ENCODE measurements at regions not wholly inside any gene's neighbourhood (a gene's known extent, or its start where the extent isn't known, plus 50 kb on each side); places are given as distances from the start of the nearest gene placed in this dataset.

GRCh38 chr18:75533950-75534349 is 106.4 kb upstream of the SMIM21 start (continued):
- TF ChIP-seq, protein P1, sequence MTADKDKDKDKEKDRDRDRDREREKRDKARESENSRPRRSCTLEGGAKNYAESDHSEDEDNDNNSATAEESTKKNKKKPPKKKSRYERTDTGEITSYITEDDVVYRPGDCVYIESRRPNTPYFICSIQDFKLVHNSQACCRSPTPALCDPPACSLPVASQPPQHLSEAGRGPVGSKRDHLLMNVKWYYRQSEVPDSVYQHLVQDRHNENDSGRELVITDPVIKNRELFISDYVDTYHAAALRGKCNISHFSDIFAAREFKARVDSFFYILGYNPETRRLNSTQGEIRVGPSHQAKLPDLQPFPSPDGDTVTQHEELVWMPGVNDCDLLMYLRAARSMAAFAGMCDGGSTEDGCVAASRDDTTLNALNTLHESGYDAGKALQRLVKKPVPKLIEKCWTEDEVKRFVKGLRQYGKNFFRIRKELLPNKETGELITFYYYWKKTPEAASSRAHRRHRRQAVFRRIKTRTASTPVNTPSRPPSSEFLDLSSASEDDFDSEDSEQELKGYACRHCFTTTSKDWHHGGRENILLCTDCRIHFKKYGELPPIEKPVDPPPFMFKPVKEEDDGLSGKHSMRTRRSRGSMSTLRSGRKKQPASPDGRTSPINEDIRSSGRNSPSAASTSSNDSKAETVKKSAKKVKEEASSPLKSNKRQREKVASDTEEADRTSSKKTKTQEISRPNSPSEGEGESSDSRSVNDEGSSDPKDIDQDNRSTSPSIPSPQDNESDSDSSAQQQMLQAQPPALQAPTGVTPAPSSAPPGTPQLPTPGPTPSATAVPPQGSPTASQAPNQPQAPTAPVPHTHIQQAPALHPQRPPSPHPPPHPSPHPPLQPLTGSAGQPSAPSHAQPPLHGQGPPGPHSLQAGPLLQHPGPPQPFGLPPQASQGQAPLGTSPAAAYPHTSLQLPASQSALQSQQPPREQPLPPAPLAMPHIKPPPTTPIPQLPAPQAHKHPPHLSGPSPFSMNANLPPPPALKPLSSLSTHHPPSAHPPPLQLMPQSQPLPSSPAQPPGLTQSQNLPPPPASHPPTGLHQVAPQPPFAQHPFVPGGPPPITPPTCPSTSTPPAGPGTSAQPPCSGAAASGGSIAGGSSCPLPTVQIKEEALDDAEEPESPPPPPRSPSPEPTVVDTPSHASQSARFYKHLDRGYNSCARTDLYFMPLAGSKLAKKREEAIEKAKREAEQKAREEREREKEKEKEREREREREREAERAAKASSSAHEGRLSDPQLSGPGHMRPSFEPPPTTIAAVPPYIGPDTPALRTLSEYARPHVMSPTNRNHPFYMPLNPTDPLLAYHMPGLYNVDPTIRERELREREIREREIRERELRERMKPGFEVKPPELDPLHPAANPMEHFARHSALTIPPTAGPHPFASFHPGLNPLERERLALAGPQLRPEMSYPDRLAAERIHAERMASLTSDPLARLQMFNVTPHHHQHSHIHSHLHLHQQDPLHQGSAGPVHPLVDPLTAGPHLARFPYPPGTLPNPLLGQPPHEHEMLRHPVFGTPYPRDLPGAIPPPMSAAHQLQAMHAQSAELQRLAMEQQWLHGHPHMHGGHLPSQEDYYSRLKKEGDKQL (CRISPR knock-in tag; IDR thresholded peaks at IDR 0.05; ENCODE audit: borderline replicate concordance), result no peak
- TF ChIP-seq HSF4 (CRISPR knock-in tag; IDR thresholded peaks at IDR 0.05; ENCODE audit: borderline replicate concordance) (no peak), THRAP3 (IDR thresholded peaks at IDR 0.05; ENCODE audit: borderline replicate concordance) (no peak), ZNF280B (CRISPR knock-in tag; IDR thresholded peaks at IDR 0.05) (no peak), ZBTB33 (CRISPR knock-in tag; IDR thresholded peaks at IDR 0.05) (no peak)

Data from K562 (cell line).